SK-N-SH treated with all-trans-retinoic acid at 6 μM for 48 hours (cell line): ENCODE measurements at regions not wholly inside any gene's neighbourhood (a gene's known extent, or its start where the extent isn't known, plus 50 kb on each side); places are given as distances from the start of the nearest gene placed in this dataset.

Experiments used
- BACH2 ChIP-seq: fragments of 250-450 bp; sonication (Bioruptor Pico); IDR thresholded peaks from 2 replicates; pipeline ENCODE4 v1.9.0; 2021; ENCODE audit warnings: mild to moderate bottlenecking, borderline replicate concordance
- CSDC2 ChIP-seq: fragments of 250-450 bp; sonication (Bioruptor Pico); IDR thresholded peaks from 2 replicates; pipeline ENCODE4 v1.5.0; 2020; ENCODE audit warnings: mild to moderate bottlenecking, moderate library complexity
- OSR1 ChIP-seq: fragments of 250-450 bp; sonication (Bioruptor Pico); IDR thresholded peaks from 2 replicates; pipeline ENCODE4 v1.8.0; 2022; ENCODE audit warnings: moderate library complexity, mild to moderate bottlenecking, inconsistent platforms
- ZFP30 ChIP-seq: fragments of 450-650 bp; formaldehyde crosslinking; IDR thresholded peaks from 2 replicates; pipeline ENCODE4 v1.5.0; 2022; ENCODE audit warnings: mild to moderate bottlenecking, moderate library complexity

DNA sequence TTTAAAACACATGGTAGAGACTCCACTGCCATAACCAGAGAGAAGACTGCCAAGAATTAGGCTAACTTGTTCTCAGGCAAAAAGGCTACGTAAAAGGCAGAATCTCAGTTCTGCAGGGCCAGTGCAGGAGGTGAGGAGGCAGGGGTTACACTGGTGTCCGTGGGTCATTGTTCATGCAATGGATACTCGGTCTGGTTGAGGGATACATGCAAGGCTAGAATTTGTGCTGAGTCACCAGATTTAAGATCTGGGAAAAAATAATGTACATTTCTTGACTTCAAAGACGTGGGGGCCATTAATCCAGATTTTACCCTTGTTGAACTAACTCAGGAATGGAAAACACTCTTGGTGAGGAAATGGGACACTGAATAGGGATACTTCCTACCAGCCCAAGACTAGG, 52.3 kb upstream of the DPH5 start:
- no peak for TF ChIP-seq BACH2
- TF ChIP-seq ZFP30 (CRISPR knock-in tag), result no peak
- no peak for TF ChIP-seq CSDC2
- no peak for TF ChIP-seq OSR1 (CRISPR knock-in tag)
